ENCODE measurements at regions not wholly inside any gene's neighbourhood (a gene's known extent, or its start where the extent isn't known, plus 50 kb on each side); places are given as distances from the start of the nearest gene placed in this dataset.
"Not testable (repeated sequence)": the region's sequence is repeated elsewhere in the genome, so short reads cannot be mapped to it uniquely, and the experiment has no call there.

GRCh38 chr1:219076326-219076937 is 97.2 kb upstream of the LYPLAL1 start:
- Mint-ChIP-seq H3K4me3 (no peak overlapping the region), H3K9me3 (peaks cover 12% of the 10 kb centered on the region), H3K27me3 (no peaks in the 10 kb centered on the region), H3K36me3 (ENCODE audit: low read depth) (no peaks in the 10 kb centered on the region), H3K4me1 (ENCODE audit: low read depth) (no peaks in the 10 kb centered on the region), H3K27ac (no peak overlapping the region)

- not testable (repeated sequence) for H3K4me1 Mint-ChIP-seq (ENCODE audit: low read depth); H3K4me3 Mint-ChIP-seq; H3K9me3 Mint-ChIP-seq; H3K36me3 Mint-ChIP-seq (ENCODE audit: low read depth); H3K27me3 Mint-ChIP-seq; H3K27ac Mint-ChIP-seq
Measured at GRCh38 chr1:219077767-219078166, 95.9 kb upstream of the LYPLAL1 start.

- Mint-ChIP-seq H3K4me3 (no peak overlapping the region), H3K36me3 (ENCODE audit: low read depth) (no peaks in the 10 kb centered on the region), H3K27me3 (no peaks in the 10 kb centered on the region), H3K4me1 (ENCODE audit: low read depth) (no peaks in the 10 kb centered on the region), H3K9me3 (no peaks in the 10 kb centered on the region), H3K27ac (no peak overlapping the region)
Measured at GRCh38 chr1:219081943-219082925, 91.4 kb upstream of the LYPLAL1 start.

GRCh38 chr1:219083631-219084030 is 90.0 kb upstream of the LYPLAL1 start:
- no peak overlapping the region for H3K27ac Mint-ChIP-seq
- no peaks in the 10 kb centered on the region for H3K9me3 Mint-ChIP-seq
- H3K36me3 Mint-ChIP-seq (ENCODE audit: low read depth) = no peaks in the 10 kb centered on the region
- no peaks in the 10 kb centered on the region for H3K4me1 Mint-ChIP-seq (ENCODE audit: low read depth)
- H3K27me3 Mint-ChIP-seq = no peaks in the 10 kb centered on the region
- H3K4me3 Mint-ChIP-seq = no peak overlapping the region

GRCh38 chr1:219085082-219085481 is 88.6 kb upstream of the LYPLAL1 start:
- Mint-ChIP-seq H3K4me1 (ENCODE audit: low read depth) (peaks cover 5% of the 10 kb centered on the region), H3K4me3 (no peak overlapping the region), H3K36me3 (ENCODE audit: low read depth) (no peaks in the 10 kb centered on the region), H3K27ac (no peak overlapping the region), H3K27me3 (no peaks in the 10 kb centered on the region), H3K9me3 (no peaks in the 10 kb centered on the region)

GRCh38 chr1:219085988-219086387 is 87.7 kb upstream of the LYPLAL1 start:
- no peaks in the 10 kb centered on the region for H3K9me3 Mint-ChIP-seq
- H3K4me1 Mint-ChIP-seq (ENCODE audit: low read depth) = peaks cover 5% of the 10 kb centered on the region
- no peaks in the 10 kb centered on the region for H3K36me3 Mint-ChIP-seq (ENCODE audit: low read depth)
- no peak overlapping the region for H3K4me3 Mint-ChIP-seq
- H3K27me3 Mint-ChIP-seq = no peaks in the 10 kb centered on the region
- H3K27ac Mint-ChIP-seq = no peak overlapping the region

- H3K27ac Mint-ChIP-seq = no peak overlapping the region
- H3K36me3 Mint-ChIP-seq (ENCODE audit: low read depth) = no peaks in the 10 kb centered on the region
- H3K9me3 Mint-ChIP-seq = no peaks in the 10 kb centered on the region
- H3K4me3 Mint-ChIP-seq = no peak overlapping the region
- no peaks in the 10 kb centered on the region for H3K27me3 Mint-ChIP-seq
- H3K4me1 Mint-ChIP-seq (ENCODE audit: low read depth) = peaks cover 5% of the 10 kb centered on the region
Measured at GRCh38 chr1:219086956-219087469, 86.7 kb upstream of the LYPLAL1 start.

- Mint-ChIP-seq H3K4me1 (ENCODE audit: low read depth) (peaks cover 5% of the 10 kb centered on the region), H3K9me3 (no peaks in the 10 kb centered on the region), H3K4me3 (no peak overlapping the region), H3K27me3 (no peaks in the 10 kb centered on the region), H3K36me3 (ENCODE audit: low read depth) (no peaks in the 10 kb centered on the region), H3K27ac (no peak overlapping the region)
Measured at GRCh38 chr1:219088778-219089557, 84.7 kb upstream of the LYPLAL1 start.

- no peak overlapping the region for H3K27ac Mint-ChIP-seq
- peaks cover 5% of the 10 kb centered on the region for H3K4me1 Mint-ChIP-seq (ENCODE audit: low read depth)
- H3K4me3 Mint-ChIP-seq = no peak overlapping the region
- no peaks in the 10 kb centered on the region for H3K27me3 Mint-ChIP-seq
- no peaks in the 10 kb centered on the region for H3K36me3 Mint-ChIP-seq (ENCODE audit: low read depth)
- no peaks in the 10 kb centered on the region for H3K9me3 Mint-ChIP-seq
Measured at GRCh38 chr1:219090607-219091006, 83.1 kb upstream of the LYPLAL1 start.

GRCh38 chr1:219092206-219092605 is 81.5 kb upstream of the LYPLAL1 start:
- Mint-ChIP-seq H3K27ac (no peak overlapping the region), H3K4me3 (no peak overlapping the region), H3K9me3 (no peaks in the 10 kb centered on the region), H3K4me1 (ENCODE audit: low read depth) (peaks cover 5% of the 10 kb centered on the region), H3K27me3 (no peaks in the 10 kb centered on the region), H3K36me3 (ENCODE audit: low read depth) (no peaks in the 10 kb centered on the region)

- Mint-ChIP-seq H3K4me3 (no peak overlapping the region), H3K36me3 (ENCODE audit: low read depth) (no peaks in the 10 kb centered on the region), H3K9me3 (no peaks in the 10 kb centered on the region)
Measured at GRCh38 chr1:219099307-219099706, 74.4 kb upstream of the LYPLAL1 start.

GRCh38 chr1:219100059-219100458 is 73.6 kb upstream of the LYPLAL1 start:
- Mint-ChIP-seq H3K36me3 (ENCODE audit: low read depth) (no peaks in the 10 kb centered on the region), H3K4me1 (ENCODE audit: low read depth) (no peaks in the 10 kb centered on the region), H3K4me3 (no peak overlapping the region), H3K9me3 (no peaks in the 10 kb centered on the region), H3K27me3 (no peaks in the 10 kb centered on the region), H3K27ac (no peak overlapping the region)

More at GRCh38 chr1:219099307-219099706, 74.4 kb upstream of the LYPLAL1 start:
- Mint-ChIP-seq H3K27me3 (no peaks in the 10 kb centered on the region), H3K27ac (no peak overlapping the region), H3K4me1 (ENCODE audit: low read depth) (no peaks in the 10 kb centered on the region)

GRCh38 chr1:219102466-219102865 is 71.2 kb upstream of the LYPLAL1 start:
- H3K4me1 Mint-ChIP-seq (ENCODE audit: low read depth); H3K36me3 Mint-ChIP-seq (ENCODE audit: low read depth); H3K27ac Mint-ChIP-seq; H3K4me3 Mint-ChIP-seq; H3K27me3 Mint-ChIP-seq; H3K9me3 Mint-ChIP-seq: not testable (repeated sequence)

GRCh38 chr1:219105893-219106292 is 67.8 kb upstream of the LYPLAL1 start:
- no peak overlapping the region for H3K27ac Mint-ChIP-seq
- H3K4me1 Mint-ChIP-seq (ENCODE audit: low read depth) = no peaks in the 10 kb centered on the region
- H3K4me3 Mint-ChIP-seq = no peak overlapping the region
- no peaks in the 10 kb centered on the region for H3K27me3 Mint-ChIP-seq
- H3K36me3 Mint-ChIP-seq (ENCODE audit: low read depth) = no peaks in the 10 kb centered on the region
- peaks cover 3% of the 10 kb centered on the region for H3K9me3 Mint-ChIP-seq
